Suppressor macrophage treated with lipopolysaccharide for 1 hour (primary cell): ENCODE measurements at regions not wholly inside any gene's neighbourhood (a gene's known extent, or its start where the extent isn't known, plus 50 kb on each side); places are given as distances from the start of the nearest gene placed in this dataset.

Experiments
- DNase-seq, 3 donors: peaks; one replicate each; pipeline ENCODE4 v3.0.0-alpha.2; 2020 to 2022

DNA sequence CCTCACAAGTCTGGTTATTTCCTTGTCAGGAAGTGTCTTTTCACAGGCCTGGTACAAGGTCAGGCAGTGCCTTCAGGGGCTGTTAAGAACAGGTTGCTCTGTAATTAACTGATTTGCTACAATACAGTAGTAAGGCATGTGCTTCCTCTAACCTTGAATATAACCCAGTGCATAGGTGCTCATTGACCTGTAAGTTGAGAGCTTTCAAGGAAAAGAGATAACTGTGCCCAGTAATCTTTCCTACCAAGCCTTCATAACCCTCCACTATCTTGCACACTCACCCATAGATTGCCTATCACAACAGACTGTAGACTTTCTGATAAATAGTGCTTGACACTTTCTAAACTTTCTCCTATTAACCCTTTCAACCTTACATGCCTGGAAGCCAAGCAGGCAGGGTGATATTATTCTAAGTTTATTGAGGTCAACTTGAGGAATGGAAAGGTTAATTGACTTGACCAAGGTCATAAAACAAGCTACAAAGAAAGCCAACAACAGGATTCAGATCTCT, 148.1 kb downstream of the PPARGC1A start:
- no peak for DNase-seq

DNA sequence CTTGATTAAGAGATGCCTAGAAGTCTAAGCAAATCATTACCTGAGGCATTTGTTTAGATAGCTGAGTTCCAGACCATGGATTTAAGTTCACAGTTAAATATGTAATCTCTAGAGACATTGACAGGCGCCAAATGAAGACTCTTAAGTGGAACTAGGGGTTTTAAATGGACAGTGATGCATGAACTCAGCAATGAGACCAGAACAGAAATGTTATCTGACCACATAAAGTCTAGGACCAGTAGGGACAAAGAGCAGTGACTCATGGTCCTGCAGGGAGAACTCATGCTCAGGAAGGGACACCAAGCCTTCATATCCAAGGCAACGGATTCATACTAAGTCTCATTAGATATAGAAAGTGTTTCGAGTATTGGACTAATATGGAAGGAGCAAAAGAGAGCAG, 152.3 kb downstream of the PPARGC1A start:
- DNase-seq = no peak

DNA sequence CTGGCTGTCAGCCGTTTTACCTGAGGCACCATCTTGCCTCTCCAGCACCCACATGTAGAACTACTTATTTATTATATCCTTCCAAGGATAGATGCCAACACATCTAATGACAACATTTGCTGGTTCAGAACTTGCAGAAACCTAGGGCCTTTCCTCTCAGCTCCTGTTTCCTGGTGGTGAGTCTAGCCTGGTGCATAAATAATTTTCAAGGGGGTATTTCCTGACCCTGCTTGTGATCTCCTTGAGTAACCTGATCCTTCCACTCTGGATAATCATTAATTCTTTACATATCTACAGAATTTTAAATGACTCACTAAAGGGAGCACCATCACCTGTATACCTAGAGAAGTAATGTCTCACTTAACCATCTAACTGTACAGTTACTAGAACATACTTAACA, 153.4 kb downstream of the PPARGC1A start:
- no peak for DNase-seq

- DNase-seq = no peak
Measured at GRCh38 chr4:23734000-23734399, 155.8 kb downstream of the PPARGC1A start.

DNA sequence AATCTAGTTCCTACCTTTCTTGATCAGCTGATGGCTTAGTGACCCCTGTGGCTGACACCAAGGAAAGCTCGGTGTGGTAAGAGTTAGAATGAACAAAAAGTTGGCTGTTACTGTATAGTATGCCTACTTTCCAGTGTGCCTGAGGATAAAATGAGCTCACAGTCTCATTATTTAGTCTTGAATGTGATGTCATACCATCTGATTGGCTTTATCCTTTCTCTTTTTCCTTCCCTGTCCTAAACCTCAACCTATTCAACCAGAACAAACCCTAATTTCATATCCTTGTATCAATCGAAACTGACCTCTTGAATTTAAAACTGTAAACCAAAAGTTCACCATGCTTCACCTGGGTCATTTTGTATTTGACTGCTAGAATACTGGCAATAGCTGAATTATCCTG, 156.4 kb downstream of the PPARGC1A start:
- no peak for DNase-seq

DNA sequence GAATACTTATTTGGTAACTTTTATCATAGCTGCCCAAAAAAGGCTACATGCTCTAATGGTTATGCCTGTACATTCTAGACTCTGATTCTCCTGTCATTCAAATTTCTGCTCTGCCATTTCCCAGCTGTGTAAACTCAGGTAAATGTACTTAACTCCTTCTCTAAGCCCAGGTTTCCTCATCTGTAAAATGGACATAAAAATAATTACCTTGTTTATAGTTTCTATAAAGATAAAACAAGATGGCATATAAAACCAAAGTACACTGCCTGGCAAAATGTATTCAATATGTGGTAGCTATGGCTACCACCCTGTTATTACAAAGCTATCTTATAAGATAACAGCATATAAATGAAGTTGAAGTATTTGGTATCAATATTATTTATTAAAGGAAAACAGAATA, 158.8 kb downstream of the PPARGC1A start:
- DNase-seq = no peak

DNA sequence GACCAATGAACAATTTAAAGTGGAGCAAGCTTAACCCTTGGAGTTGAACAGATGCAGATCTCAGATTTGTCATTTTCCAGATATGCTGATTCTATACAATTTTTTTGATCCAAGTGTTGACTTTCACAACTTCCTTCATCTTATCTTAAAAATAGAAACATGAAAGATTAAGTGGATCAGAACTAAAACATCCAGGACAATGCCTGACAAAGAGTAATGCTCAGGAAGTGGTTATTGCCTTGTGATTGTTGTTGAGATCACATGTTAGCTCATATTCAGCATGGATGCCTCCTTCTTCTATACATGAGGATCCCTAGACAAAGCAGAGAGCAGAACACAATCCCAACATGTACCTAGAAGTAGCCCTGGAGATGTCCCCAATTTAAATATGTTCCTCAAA, 160.9 kb downstream of the PPARGC1A start:
- DNase-seq = no peak

GRCh38 chr4:23728393-23728792, 161.5 kb downstream of the PPARGC1A start:
- DNase-seq = no peak

- no peak for DNase-seq
Measured at GRCh38 chr4:23720556-23720955, 169.3 kb downstream of the PPARGC1A start.

DNA sequence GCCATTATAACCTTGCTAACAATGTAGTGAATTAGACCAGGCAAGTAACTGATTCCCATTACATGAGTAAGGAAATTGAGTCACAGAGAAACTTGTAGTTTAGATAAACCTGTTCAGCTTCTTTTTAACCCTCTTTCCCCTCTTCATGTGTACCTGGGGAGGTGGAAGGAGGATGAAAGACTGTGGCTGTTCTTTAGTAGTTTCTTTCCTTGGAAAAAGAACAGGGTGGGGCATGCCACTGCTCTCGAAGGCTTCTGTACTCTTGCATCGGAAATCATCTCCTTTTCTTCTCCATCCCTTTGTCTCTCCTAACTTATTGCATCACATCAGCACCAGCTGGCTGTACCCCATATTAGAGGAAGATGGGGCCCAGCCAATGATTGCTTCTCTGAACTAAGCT, 171.4 kb downstream of the PPARGC1A start:
- peak in 1 of 3 donors; percentile 17 for DNase-seq

- DNase-seq = peak; percentile 12 to 36 (median 24)
Measured at GRCh38 chr4:23717528-23718248, 172.2 kb downstream of the PPARGC1A start.

- DNase-seq = no peak
Measured at GRCh38 chr4:23710298-23710697, 179.5 kb downstream of the PPARGC1A start.

- DNase-seq = no peak
Measured at GRCh38 chr4:23707652-23708026, 182.2 kb downstream of the PPARGC1A start.

DNA sequence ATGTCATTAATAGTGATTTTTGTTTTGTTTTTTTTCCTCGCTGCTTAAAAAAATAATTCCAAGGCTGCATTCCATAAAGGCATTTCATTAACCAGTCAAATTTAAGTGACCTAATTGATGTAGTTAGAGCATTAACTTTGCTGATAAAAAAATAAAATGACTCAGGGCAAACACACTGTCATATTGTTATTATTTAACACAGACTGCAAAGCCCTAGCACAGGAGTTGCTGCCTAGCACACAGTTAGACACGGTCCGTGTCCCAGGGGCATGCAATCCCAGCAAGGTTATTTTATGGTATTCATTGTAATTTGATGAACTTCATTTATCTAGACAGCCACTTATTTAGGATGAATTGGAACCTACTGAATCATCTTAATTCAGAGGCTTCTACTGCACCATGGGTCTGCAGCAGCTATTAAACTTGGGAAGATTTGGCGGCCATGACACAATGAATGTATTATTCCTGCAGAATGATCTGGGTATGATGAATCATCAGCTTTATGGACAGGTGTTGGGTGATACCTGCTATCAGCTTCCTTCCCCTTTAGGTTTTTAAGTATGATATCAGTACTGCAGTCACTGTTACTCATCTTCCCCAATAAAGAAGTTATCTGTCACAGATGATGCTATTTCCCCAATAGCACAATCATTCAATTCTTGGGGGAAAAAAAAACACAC, 182.7 kb downstream of the PPARGC1A start:
- DNase-seq = no peak

DNA sequence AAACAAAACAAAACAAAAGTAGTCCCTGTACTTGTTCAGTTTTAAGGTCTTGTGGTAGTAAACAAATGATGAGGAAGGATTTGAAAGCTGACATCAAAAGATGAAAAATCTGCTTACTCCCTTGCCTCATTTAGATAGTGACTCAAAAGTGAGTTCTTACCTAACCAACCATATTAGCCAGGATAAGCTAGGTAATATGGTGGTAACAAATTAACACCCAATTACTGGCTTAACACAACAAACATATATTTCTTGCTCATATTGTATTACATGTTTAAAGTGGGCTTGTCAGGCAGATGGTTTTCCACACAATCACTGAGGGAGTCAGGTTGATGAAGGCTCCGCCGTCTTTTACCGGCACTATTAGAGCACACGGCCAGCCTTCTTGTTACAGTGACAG, 189.7 kb downstream of the PPARGC1A start:
- DNase-seq = no peak

DNA sequence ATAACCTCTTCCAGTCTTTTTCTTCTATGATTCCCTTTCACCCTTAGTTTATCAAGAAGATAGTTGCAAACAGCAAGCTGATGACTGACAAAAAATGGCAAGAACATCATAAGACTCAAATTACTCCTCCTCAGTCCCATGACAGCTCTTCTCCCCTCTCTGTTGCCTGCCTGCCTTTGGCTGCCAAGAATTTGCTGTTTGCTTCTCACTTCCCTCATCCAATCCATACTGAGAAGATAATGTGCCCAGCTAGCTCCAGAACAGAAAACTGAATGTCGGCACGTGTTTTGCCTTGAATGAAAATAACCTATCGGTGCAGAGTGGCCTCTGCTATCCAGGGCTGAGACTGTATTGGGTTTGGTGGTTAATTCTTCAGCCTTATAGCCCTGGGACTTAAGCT, 192.1 kb downstream of the PPARGC1A start:
- no peak for DNase-seq

GRCh38 chr4:23697001-23697528, 192.8 kb downstream of the PPARGC1A start:
- DNase-seq = no peak

DNA sequence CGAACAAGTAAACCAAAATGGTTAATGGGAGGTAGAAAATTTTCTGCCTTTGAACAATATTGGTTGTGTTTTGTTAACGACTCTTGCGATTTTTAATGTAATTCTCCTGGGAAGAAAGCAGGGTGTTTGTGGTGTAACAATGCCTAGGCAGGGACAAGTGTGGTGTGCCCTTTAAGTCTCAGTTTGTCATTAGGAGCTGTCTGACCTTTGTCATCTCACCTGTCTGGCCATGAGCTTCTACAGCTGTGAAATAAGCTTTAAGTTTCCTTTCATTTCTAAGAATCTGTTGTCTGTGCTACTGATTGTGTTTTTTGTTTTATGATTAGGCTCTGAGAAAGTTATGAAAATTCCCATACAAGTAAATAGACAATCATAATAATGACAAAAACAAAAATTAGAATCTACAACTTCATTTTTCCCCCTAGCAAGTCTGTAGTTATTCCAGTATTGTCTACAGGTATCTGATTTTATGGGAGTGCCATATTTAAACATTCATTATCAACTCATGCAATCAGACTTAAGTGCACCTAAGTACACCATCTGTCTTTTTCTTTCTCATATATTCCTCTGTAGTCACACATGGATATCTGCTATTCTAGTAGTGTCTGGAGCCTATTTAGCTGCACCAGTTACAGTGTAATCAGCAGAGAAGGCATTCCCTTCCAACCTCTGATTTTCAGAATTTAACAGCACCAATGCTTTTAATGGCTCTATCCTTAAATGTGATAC, 203.5 kb downstream of the PPARGC1A start:
- no peak for DNase-seq

DNA sequence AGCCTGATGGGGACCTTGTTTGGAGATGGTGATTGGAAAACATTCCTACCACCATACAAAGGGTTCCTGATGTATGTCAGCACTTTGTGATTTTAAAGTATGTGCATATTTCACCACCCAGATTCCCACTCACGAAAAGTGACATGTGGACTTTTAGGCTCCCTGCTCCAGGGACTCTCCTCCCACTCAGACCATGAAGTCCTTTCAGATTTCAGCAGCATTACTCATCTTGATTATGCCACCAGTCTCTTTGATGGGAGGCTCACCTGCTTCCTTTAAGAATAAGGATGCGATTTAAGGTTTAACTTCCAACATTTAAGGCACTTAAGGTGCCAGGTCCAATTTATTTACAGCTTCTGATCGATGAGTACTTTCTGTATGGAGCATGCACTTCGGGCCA, 204.4 kb downstream of the PPARGC1A start:
- DNase-seq = no peak

- DNase-seq = peak in 1 of 3 donors; percentile 1
Measured at GRCh38 chr4:23680671-23681518, 209.0 kb downstream of the PPARGC1A start.

DNA sequence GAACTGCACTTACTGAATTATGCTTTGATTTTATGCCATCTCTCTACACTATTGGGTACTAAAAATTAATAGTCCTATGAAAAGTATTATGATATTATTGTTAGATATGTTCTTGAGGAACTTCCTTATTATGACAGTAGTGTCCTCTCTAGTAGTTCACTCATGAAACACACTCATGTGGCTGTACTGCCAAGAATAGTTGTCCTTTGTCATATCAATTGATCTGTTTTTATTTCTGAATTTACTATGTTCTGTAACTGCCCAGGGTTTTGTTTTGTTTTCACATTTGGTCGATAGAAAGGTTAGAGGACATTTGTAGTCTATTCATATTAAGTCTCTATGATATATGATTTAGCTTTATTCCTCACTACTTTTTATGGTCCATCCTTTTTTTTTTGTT, 215.2 kb downstream of the PPARGC1A start:
- DNase-seq = no peak

- no peak for DNase-seq
Measured at GRCh38 chr4:23667659-23668058, 222.2 kb downstream of the PPARGC1A start.

- DNase-seq = no peak
Measured at GRCh38 chr4:23660865-23661264, 229.0 kb downstream of the PPARGC1A start.
